ENCODE measurements at regions not wholly inside any gene's neighbourhood (a gene's known extent, or its start where the extent isn't known, plus 50 kb on each side); places are given as distances from the start of the nearest gene placed in this dataset.

DNA sequence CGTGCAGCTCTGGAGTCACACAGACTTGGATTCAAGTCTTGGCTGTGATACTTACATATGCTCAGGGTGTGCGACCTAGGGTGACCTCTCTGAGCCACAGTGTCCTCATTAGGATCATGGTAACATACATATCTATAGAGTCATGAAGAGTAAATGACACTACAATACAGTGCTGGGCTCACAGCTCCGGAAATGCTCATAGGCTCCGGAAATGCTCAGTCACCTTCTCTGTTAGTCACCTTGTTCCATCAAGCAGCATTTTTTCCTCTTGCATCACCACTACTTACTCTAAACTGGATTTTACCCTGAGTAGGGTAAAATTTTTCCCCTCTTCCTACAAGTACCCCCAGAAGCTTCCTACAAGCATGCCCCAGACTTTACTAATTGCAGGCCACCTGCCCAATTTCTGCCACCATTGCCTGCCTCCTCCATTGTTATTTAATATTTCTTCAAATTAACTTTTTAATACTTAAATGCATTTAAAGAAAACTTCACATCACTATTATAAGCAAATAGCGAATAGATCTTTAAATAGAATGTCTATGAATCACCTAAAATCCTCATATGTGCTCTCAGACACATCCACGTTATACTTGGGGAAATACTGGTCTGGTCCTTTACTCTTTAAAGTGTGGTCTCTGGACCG, 147.6 kb upstream of the SPRY4 start:
- TF ChIP-seq POLR2AphosphoS5 (IDR thresholded peaks at IDR 0.05) = no peak
- TF ChIP-seq, protein P1, sequence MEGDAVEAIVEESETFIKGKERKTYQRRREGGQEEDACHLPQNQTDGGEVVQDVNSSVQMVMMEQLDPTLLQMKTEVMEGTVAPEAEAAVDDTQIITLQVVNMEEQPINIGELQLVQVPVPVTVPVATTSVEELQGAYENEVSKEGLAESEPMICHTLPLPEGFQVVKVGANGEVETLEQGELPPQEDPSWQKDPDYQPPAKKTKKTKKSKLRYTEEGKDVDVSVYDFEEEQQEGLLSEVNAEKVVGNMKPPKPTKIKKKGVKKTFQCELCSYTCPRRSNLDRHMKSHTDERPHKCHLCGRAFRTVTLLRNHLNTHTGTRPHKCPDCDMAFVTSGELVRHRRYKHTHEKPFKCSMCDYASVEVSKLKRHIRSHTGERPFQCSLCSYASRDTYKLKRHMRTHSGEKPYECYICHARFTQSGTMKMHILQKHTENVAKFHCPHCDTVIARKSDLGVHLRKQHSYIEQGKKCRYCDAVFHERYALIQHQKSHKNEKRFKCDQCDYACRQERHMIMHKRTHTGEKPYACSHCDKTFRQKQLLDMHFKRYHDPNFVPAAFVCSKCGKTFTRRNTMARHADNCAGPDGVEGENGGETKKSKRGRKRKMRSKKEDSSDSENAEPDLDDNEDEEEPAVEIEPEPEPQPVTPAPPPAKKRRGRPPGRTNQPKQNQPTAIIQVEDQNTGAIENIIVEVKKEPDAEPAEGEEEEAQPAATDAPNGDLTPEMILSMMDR (IDR thresholded peaks at IDR 0.05; ENCODE audit: poor library complexity, severe bottlenecking) = no peak
- TF ChIP-seq EZH2 (IDR thresholded peaks at IDR 0.05; ENCODE audit: borderline replicate concordance, insufficient read depth, low read length, poor library complexity, severe bottlenecking) = no peak
- TF ChIP-seq, protein P2, sequence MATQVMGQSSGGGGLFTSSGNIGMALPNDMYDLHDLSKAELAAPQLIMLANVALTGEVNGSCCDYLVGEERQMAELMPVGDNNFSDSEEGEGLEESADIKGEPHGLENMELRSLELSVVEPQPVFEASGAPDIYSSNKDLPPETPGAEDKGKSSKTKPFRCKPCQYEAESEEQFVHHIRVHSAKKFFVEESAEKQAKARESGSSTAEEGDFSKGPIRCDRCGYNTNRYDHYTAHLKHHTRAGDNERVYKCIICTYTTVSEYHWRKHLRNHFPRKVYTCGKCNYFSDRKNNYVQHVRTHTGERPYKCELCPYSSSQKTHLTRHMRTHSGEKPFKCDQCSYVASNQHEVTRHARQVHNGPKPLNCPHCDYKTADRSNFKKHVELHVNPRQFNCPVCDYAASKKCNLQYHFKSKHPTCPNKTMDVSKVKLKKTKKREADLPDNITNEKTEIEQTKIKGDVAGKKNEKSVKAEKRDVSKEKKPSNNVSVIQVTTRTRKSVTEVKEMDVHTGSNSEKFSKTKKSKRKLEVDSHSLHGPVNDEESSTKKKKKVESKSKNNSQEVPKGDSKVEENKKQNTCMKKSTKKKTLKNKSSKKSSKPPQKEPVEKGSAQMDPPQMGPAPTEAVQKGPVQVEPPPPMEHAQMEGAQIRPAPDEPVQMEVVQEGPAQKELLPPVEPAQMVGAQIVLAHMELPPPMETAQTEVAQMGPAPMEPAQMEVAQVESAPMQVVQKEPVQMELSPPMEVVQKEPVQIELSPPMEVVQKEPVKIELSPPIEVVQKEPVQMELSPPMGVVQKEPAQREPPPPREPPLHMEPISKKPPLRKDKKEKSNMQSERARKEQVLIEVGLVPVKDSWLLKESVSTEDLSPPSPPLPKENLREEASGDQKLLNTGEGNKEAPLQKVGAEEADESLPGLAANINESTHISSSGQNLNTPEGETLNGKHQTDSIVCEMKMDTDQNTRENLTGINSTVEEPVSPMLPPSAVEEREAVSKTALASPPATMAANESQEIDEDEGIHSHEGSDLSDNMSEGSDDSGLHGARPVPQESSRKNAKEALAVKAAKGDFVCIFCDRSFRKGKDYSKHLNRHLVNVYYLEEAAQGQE (IDR thresholded peaks at IDR 0.05; ENCODE audit: borderline replicate concordance) = no peak
- TF ChIP-seq TAF1 (IDR thresholded peaks at IDR 0.05; ENCODE audit: low read depth) = no peak
- TF ChIP-seq MXI1 (conservative IDR thresholded peaks at IDR 0.05; ENCODE audit: poor library complexity, severe bottlenecking) = no peak
- no peak for TF ChIP-seq EP300 (conservative IDR thresholded peaks at IDR 0.05; ENCODE audit: poor library complexity, severe bottlenecking)
- TF ChIP-seq SMC3 (conservative IDR thresholded peaks at IDR 0.05; ENCODE audit: poor library complexity) = no peak

Measured in neural cell (in vitro differentiated cells).